Right lobe of liver (tissue), 4 donors: ENCODE measurements at regions not wholly inside any gene's neighbourhood (a gene's known extent, or its start where the extent isn't known, plus 50 kb on each side); places are given as distances from the start of the nearest gene placed in this dataset.

ENCODE experiments used
- POLR2A ChIP-seq: fragments of 450-650 bp; IDR thresholded peaks from one replicate; pipeline ENCODE4 v1.6.1; 2017; ENCODE audit warnings: antibody characterized with exemption, mild to moderate bottlenecking
- TF ChIP-seq, protein P1 (sequence below), 4 donors: fragments of 200-600 bp in 3 of 4; fragments of 450-650 bp in 1 of 4; IDR thresholded peaks; one replicate each; pipeline versions ENCODE4 v1.5.1 to v1.8.0; 2016 to 2022; ENCODE audit warnings: antibody characterized with exemption in 4 of 4, mild to moderate bottlenecking in 2 of 4
- donor health status: DM: no; HTN: no; CAD: no.
- donor health status: DM: no; HTN: no; CAD: no.
- donor health status: DM: no; HTN: yes; CAD: no.

DNA sequence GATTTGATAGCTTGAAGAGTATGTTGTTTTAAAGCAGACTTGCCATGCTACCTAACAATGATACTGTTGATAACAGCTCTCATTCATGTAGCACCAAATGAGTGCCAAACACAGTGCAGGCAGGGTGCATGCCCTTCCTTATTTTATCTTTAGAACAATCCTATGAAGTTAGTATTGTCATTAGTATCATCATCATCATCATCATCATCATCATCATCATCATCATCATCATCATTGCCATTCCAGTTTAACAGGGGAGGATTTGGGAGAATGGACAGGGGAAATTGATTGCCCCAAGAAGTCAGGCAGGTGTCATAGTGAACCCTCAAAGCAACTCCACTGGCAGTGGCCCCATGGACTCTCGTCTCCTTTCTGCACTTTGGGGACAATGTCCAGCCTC lies 734.9 kb downstream of the VRK1 start:
- TF ChIP-seq POLR2A = no peak
- TF ChIP-seq, protein P1, sequence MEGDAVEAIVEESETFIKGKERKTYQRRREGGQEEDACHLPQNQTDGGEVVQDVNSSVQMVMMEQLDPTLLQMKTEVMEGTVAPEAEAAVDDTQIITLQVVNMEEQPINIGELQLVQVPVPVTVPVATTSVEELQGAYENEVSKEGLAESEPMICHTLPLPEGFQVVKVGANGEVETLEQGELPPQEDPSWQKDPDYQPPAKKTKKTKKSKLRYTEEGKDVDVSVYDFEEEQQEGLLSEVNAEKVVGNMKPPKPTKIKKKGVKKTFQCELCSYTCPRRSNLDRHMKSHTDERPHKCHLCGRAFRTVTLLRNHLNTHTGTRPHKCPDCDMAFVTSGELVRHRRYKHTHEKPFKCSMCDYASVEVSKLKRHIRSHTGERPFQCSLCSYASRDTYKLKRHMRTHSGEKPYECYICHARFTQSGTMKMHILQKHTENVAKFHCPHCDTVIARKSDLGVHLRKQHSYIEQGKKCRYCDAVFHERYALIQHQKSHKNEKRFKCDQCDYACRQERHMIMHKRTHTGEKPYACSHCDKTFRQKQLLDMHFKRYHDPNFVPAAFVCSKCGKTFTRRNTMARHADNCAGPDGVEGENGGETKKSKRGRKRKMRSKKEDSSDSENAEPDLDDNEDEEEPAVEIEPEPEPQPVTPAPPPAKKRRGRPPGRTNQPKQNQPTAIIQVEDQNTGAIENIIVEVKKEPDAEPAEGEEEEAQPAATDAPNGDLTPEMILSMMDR (IDR thresholded peaks at IDR 0.05) = no peak
